GM23338 (cell line): ENCODE measurements at regions not wholly inside any gene's neighbourhood (a gene's known extent, or its start where the extent isn't known, plus 50 kb on each side); places are given as distances from the start of the nearest gene placed in this dataset.

Source experiments
- ATAC-seq: fragments of 200-7000 bp; cut with Tn5 transposase; 3 replicates; pipeline ENCODE4 v1.9.1; 2020
- DNase-seq: peaks from one replicate; pipeline ENCODE4 v3.0.0-alpha.2; 2015; ENCODE audit warnings: low spot score
- H2AFZ ChIP-seq: fragments of 200-600 bp; sonication (generic); 2 replicates; pipeline ENCODE4 v1.8.0; 2016; ENCODE audit warnings: antibody characterized with exemption, mild to moderate bottlenecking, moderate library complexity
- H3F3A ChIP-seq: fragments of 200-600 bp; sonication (generic); replicated peaks from 2 replicates; pipeline ENCODE4 v1.8.0; 2017; ENCODE audit warnings: antibody characterized with exemption, mixed run types, low read depth
- H3K27ac ChIP-seq: fragments of 200-600 bp; sonication (generic); 2 replicates; pipeline ENCODE4 v1.6.1; 2016; ENCODE audit warnings: low read depth
- H3K27me3 ChIP-seq: fragments of 200-600 bp; sonication (generic); 2 replicates; pipeline ENCODE4 v1.8.0; 2016; ENCODE audit warnings: mild to moderate bottlenecking, mixed run types, moderate library complexity; ENCODE audit not compliant: insufficient read depth
- H3K36me3 ChIP-seq: fragments of 200-600 bp; sonication (generic); 2 replicates; pipeline ENCODE4 v1.8.0; 2016; ENCODE audit warnings: mild to moderate bottlenecking; ENCODE audit not compliant: insufficient read depth
- H3K4me1 ChIP-seq: fragments of 200-600 bp; sonication (generic); 2 replicates; pipeline ENCODE4 v1.8.0; 2016; ENCODE audit warnings: mild to moderate bottlenecking, moderate library complexity; ENCODE audit not compliant: insufficient read depth
- H3K4me2 ChIP-seq: fragments of 200-600 bp; sonication (generic); 2 replicates; pipeline ENCODE4 v1.7.1; 2017; ENCODE audit warnings: mixed run types
- H3K4me3 ChIP-seq: fragments of 200-600 bp; sonication (generic); 2 replicates; pipeline ENCODE4 v1.6.1; 2016; ENCODE audit warnings: mixed run types
- H3K79me2 ChIP-seq: fragments of 200-600 bp; sonication (generic); replicated peaks from 2 replicates; pipeline ENCODE4 v1.8.0; 2017; ENCODE audit warnings: mild to moderate bottlenecking; ENCODE audit not compliant: insufficient read depth
- H3K9me2 ChIP-seq: fragments of 200-600 bp; sonication (generic); 2 replicates; pipeline ENCODE4 v1.8.0; 2017; ENCODE audit not compliant: insufficient read depth
- H4K20me1 ChIP-seq: fragments of 200-600 bp; sonication (generic); replicated peaks from 2 replicates; pipeline ENCODE4 v1.8.0; 2017; ENCODE audit warnings: mild to moderate bottlenecking; ENCODE audit not compliant: insufficient read depth
- H3K27ac Mint-ChIP-seq: 2 replicates; pipeline ENCODE4 v1.8.0; 2020; ENCODE audit warnings: inconsistent platforms, mild to moderate bottlenecking, moderate library complexity, mixed read lengths
- H3K27me3 Mint-ChIP-seq: 3 replicates; pipeline ENCODE4 v1.8.0; 2022; ENCODE audit warnings: low read depth, mild to moderate bottlenecking, moderate library complexity, mixed read lengths, inconsistent platforms; ENCODE audit not compliant: insufficient read depth, poor library complexity
- H3K36me3 Mint-ChIP-seq: 3 replicates; pipeline ENCODE4 v1.8.0; 2021; ENCODE audit warnings: low read depth, mild to moderate bottlenecking, inconsistent platforms, moderate library complexity, mixed read lengths
- H3K4me1 Mint-ChIP-seq: 3 replicates; pipeline ENCODE4 v1.8.0; 2020; ENCODE audit warnings: mild to moderate bottlenecking, inconsistent platforms, mixed read lengths
- H3K4me3 Mint-ChIP-seq: 3 replicates; pipeline ENCODE4 v1.8.0; 2021; ENCODE audit warnings: moderate library complexity, mild to moderate bottlenecking, inconsistent platforms, mixed read lengths
- H3K9me3 Mint-ChIP-seq: 3 replicates; pipeline ENCODE4 v1.8.0; 2020; ENCODE audit warnings: moderate library complexity, mild to moderate bottlenecking, inconsistent platforms, mixed read lengths
- CREB1 ChIP-seq: fragments of 250-450 bp; sonication (Bioruptor Pico); IDR thresholded peaks from 2 replicates; pipeline ENCODE4 v1.5.0; 2020; ENCODE audit warnings: low read depth, mild to moderate bottlenecking, moderate library complexity
- EZH2 ChIP-seq: fragments of 200-600 bp; sonication (generic); IDR thresholded peaks from one replicate; pipeline ENCODE4 v1.8.0; 2017; ENCODE audit warnings: antibody characterized with exemption, mild to moderate bottlenecking, low read depth; ENCODE audit not compliant: unreplicated experiment
- EZH2phosphoT487 ChIP-seq: fragments of 200-600 bp; sonication (generic); IDR thresholded peaks from one replicate; pipeline ENCODE4 v1.8.1; 2018; ENCODE audit warnings: antibody characterized with exemption; ENCODE audit not compliant: unreplicated experiment
- JUNB ChIP-seq: IDR thresholded peaks from one replicate; pipeline ENCODE4 v1.6.1; 2016; ENCODE audit warnings: antibody characterized with exemption; ENCODE audit not compliant: unreplicated experiment
- NANOG ChIP-seq: IDR thresholded peaks from 2 replicates; pipeline ENCODE4 v1.6.1; 2016; ENCODE audit warnings: antibody characterized with exemption, borderline replicate concordance
- POLR2AphosphoS5 ChIP-seq: IDR thresholded peaks from 2 replicates; pipeline ENCODE4 v1.6.1; 2016; ENCODE audit warnings: antibody characterized with exemption, low read depth
- STAT1 ChIP-seq: IDR thresholded peaks from one replicate; pipeline ENCODE4 v1.6.1; 2016; ENCODE audit warnings: antibody characterized with exemption; ENCODE audit not compliant: unreplicated experiment
- ZNF114 ChIP-seq: fragments of 250-450 bp; sonication (Bioruptor Pico); IDR thresholded peaks from 2 replicates; pipeline ENCODE4 v1.5.0; 2020; ENCODE audit warnings: mild to moderate bottlenecking, moderate library complexity
- ZNF331 ChIP-seq: fragments of 250-450 bp; sonication (Bioruptor Pico); IDR thresholded peaks from 2 replicates; pipeline ENCODE4 v1.5.0; 2020; ENCODE audit warnings: low read depth, mild to moderate bottlenecking, moderate library complexity
- TF ChIP-seq, protein P1 (sequence below): IDR thresholded peaks from one replicate; pipeline ENCODE4 v1.6.1; 2018; ENCODE audit warnings: antibody characterized with exemption; ENCODE audit not compliant: unreplicated experiment
- TF ChIP-seq, protein P2 (sequence below), 2 experiments: fragments of 200-600 bp in 1 of 2; sonication (generic) in 1 of 2; conservative IDR thresholded peaks; 2 replicates each; pipeline versions ENCODE4 v1.5.1 to v1.6.1; 2016 to 2017; ENCODE audit warnings: antibody characterized with exemption in 2 of 2, low read depth in 2 of 2, mild to moderate bottlenecking in 2 of 2, moderate library complexity in 1 of 2
- TF ChIP-seq, protein P3 (sequence below): IDR thresholded peaks from 2 replicates; pipeline ENCODE4 v1.6.1; 2016; ENCODE audit warnings: antibody characterized with exemption

DNA sequence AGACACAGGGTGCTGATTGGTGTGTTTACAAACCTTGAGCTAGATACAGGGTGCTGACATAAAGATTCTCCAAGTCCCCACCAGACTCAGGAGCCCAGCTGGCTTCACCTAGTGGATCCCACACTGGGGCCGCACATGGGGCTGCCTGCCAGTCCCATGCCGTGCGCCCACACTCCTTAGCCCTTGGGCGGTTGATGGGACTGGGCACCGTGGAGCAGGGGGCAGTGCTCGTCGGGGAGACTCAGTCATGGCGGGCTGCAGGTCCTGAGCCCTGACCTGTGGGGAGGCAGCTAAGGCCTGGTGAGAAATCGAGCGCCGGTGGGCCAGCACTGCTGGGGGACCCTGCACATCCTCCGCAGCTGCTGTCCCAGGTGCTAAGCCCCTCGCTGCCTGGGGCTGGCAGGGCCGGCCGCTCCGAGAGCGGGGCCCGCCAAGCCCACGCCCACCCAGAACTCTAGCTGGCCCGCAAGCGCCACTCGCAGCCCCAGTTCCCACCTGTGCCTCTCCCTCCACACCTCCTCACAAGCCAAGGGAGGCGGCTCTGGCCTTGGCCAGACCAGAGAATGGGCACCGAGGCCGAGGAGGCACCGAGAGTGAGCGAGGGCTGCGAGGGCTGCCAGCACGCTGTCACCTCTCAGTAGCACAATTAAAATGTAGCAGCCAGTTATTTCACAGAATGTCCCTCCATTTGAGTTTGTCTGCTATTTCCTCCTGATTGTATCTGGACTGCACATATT lies 76.1 kb upstream of the PNPLA4 start (continued):
- TF ChIP-seq, protein P1, sequence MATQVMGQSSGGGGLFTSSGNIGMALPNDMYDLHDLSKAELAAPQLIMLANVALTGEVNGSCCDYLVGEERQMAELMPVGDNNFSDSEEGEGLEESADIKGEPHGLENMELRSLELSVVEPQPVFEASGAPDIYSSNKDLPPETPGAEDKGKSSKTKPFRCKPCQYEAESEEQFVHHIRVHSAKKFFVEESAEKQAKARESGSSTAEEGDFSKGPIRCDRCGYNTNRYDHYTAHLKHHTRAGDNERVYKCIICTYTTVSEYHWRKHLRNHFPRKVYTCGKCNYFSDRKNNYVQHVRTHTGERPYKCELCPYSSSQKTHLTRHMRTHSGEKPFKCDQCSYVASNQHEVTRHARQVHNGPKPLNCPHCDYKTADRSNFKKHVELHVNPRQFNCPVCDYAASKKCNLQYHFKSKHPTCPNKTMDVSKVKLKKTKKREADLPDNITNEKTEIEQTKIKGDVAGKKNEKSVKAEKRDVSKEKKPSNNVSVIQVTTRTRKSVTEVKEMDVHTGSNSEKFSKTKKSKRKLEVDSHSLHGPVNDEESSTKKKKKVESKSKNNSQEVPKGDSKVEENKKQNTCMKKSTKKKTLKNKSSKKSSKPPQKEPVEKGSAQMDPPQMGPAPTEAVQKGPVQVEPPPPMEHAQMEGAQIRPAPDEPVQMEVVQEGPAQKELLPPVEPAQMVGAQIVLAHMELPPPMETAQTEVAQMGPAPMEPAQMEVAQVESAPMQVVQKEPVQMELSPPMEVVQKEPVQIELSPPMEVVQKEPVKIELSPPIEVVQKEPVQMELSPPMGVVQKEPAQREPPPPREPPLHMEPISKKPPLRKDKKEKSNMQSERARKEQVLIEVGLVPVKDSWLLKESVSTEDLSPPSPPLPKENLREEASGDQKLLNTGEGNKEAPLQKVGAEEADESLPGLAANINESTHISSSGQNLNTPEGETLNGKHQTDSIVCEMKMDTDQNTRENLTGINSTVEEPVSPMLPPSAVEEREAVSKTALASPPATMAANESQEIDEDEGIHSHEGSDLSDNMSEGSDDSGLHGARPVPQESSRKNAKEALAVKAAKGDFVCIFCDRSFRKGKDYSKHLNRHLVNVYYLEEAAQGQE: peak; percentile 35

DNA sequence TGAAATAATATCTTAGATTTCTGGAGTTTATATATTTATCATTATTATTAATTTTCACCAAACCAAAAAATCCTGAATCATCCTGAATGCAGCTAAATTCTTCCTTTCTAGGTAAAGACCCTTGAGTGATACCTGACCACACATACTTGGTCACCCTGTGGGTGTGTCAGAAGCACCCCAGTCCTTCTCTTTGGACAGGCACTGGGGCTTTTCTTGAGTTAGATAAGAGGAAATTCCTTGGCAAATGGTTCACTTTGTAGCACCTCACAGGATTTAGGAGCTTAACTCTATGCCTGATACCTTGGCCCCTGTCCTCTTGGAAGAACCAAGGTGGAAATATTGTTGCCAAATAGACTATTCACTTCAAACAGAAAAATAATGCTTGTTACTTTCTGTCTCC lies 69.6 kb upstream of the PNPLA4 start:
- Mint-ChIP-seq H3K27me3 (no peaks in the 10 kb centered on the region), H3K27ac (no peak overlapping the region), H3K9me3 (no peaks in the 10 kb centered on the region), H3K4me3 (no peak overlapping the region), H3K4me1 (0 out of 3 replicates have a peak, but pooled peaks cover 3% of the 10 kb centered on the region), H3K36me3 (no peaks in the 10 kb centered on the region)
- no peaks in the 10 kb centered on the region for H4K20me1 ChIP-seq
- ATAC-seq (no peak), DNase-seq (no peak)
- H3F3A ChIP-seq: no peaks in the 10 kb centered on the region
- H3K9me2 ChIP-seq: no peaks in the 10 kb centered on the region
- H3K27me3 ChIP-seq: no peaks in the 10 kb centered on the region
- TF ChIP-seq, protein P2, sequence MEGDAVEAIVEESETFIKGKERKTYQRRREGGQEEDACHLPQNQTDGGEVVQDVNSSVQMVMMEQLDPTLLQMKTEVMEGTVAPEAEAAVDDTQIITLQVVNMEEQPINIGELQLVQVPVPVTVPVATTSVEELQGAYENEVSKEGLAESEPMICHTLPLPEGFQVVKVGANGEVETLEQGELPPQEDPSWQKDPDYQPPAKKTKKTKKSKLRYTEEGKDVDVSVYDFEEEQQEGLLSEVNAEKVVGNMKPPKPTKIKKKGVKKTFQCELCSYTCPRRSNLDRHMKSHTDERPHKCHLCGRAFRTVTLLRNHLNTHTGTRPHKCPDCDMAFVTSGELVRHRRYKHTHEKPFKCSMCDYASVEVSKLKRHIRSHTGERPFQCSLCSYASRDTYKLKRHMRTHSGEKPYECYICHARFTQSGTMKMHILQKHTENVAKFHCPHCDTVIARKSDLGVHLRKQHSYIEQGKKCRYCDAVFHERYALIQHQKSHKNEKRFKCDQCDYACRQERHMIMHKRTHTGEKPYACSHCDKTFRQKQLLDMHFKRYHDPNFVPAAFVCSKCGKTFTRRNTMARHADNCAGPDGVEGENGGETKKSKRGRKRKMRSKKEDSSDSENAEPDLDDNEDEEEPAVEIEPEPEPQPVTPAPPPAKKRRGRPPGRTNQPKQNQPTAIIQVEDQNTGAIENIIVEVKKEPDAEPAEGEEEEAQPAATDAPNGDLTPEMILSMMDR (conservative IDR thresholded peaks at IDR 0.05; ENCODE audit: low read depth in 2 of 2): no peak
- TF ChIP-seq NANOG (no peak), STAT1 (no peak), EZH2 (no peak), JUNB (no peak), EZH2phosphoT487 (no peak), ZNF331 (CRISPR knock-in tag) (no peak), ZNF114 (CRISPR knock-in tag) (no peak), CREB1 (no peak), POLR2AphosphoS5 (no peak)
- TF ChIP-seq, protein P3, sequence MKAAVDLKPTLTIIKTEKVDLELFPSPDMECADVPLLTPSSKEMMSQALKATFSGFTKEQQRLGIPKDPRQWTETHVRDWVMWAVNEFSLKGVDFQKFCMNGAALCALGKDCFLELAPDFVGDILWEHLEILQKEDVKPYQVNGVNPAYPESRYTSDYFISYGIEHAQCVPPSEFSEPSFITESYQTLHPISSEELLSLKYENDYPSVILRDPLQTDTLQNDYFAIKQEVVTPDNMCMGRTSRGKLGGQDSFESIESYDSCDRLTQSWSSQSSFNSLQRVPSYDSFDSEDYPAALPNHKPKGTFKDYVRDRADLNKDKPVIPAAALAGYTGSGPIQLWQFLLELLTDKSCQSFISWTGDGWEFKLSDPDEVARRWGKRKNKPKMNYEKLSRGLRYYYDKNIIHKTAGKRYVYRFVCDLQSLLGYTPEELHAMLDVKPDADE: no peak
- no peaks in the 10 kb centered on the region for H3K36me3 ChIP-seq
- H3K4me2 ChIP-seq: no peak overlapping the region
- H3K27ac ChIP-seq: no peak overlapping the region
- H3K4me3 ChIP-seq: no peak overlapping the region
- H2AFZ ChIP-seq: no peak overlapping the region
- no peaks in the 10 kb centered on the region for H3K79me2 ChIP-seq
- H3K4me1 ChIP-seq: no peaks in the 10 kb centered on the region
